Trophoblast cell (in vitro differentiated cells and primary cell): ENCODE measurements at regions not wholly inside any gene's neighbourhood (a gene's known extent, or its start where the extent isn't known, plus 50 kb on each side); places are given as distances from the start of the nearest gene placed in this dataset.

Experiments
- DNase-seq, 2 donors: peaks; one replicate each; pipeline ENCODE4 v3.0.0-alpha.2; 2016
- H2AFZ ChIP-seq: 2 replicates; pipeline ENCODE4 v1.6.1; 2013; ENCODE audit warnings: low read length, moderate library complexity, mild to moderate bottlenecking; ENCODE audit not compliant: insufficient read depth, poor library complexity
- H2AK5ac ChIP-seq: 2 replicates; pipeline ENCODE4 v1.6.1; 2013; ENCODE audit warnings: mild to moderate bottlenecking, low read length
- H2BK120ac ChIP-seq: 2 replicates; pipeline ENCODE4 v1.6.1; 2013; ENCODE audit warnings: low read length, mild to moderate bottlenecking, moderate library complexity; ENCODE audit not compliant: insufficient read depth, poor library complexity
- H2BK12ac ChIP-seq: 2 replicates; pipeline ENCODE4 v1.6.1; 2013; ENCODE audit warnings: mild to moderate bottlenecking, low read length, moderate library complexity
- H2BK5ac ChIP-seq: 2 replicates; pipeline ENCODE4 v1.6.1; 2013; ENCODE audit warnings: low read length, low read depth, moderate library complexity, mild to moderate bottlenecking; ENCODE audit not compliant: poor library complexity
- H3K14ac ChIP-seq: 2 replicates; pipeline ENCODE4 v1.6.1; 2013; ENCODE audit warnings: mild to moderate bottlenecking, low read length
- H3K18ac ChIP-seq: 2 replicates; pipeline ENCODE4 v1.6.1; 2013; ENCODE audit warnings: mild to moderate bottlenecking, low read length
- H3K23ac ChIP-seq: 2 replicates; pipeline ENCODE4 v1.6.1; 2013; ENCODE audit warnings: low read length
- H3K27ac ChIP-seq: 2 replicates; pipeline ENCODE4 v1.5.1; 2013; ENCODE audit warnings: low read depth, mild to moderate bottlenecking, inconsistent platforms, low read length, moderate library complexity
- H3K27me3 ChIP-seq: 2 replicates; pipeline ENCODE4 v1.6.1; 2013; ENCODE audit warnings: inconsistent platforms, mild to moderate bottlenecking, low read length, moderate library complexity; ENCODE audit not compliant: insufficient read depth
- H3K36me3 ChIP-seq, 2 experiments: 1 replicate in 1 of 2; 2 replicates in 1 of 2; pipeline ENCODE4 v1.6.1; 2013; ENCODE audit warnings: low read length in 2 of 2, mild to moderate bottlenecking in 2 of 2, moderate library complexity in 1 of 2; ENCODE audit not compliant: insufficient read depth in 2 of 2, control insufficient read depth in 1 of 2
- H3K4ac ChIP-seq: 2 replicates; pipeline ENCODE4 v1.6.1; 2013; ENCODE audit warnings: low read depth, mild to moderate bottlenecking, low read length, moderate library complexity
- H3K4me1 ChIP-seq, 2 experiments: 1 replicate in 1 of 2; 2 replicates in 1 of 2; pipeline ENCODE4 v1.6.1; 2013; ENCODE audit warnings: low read length in 2 of 2, mild to moderate bottlenecking in 2 of 2, moderate library complexity in 1 of 2; ENCODE audit not compliant: insufficient read depth in 2 of 2, control insufficient read depth in 1 of 2
- H3K4me2 ChIP-seq: 2 replicates; pipeline ENCODE4 v1.6.1; 2013; ENCODE audit warnings: inconsistent platforms, mild to moderate bottlenecking, low read length, moderate library complexity
- H3K4me3 ChIP-seq: 2 replicates; pipeline ENCODE4 v1.5.1; 2013; ENCODE audit warnings: mild to moderate bottlenecking, low read depth, low read length, inconsistent platforms
- H3K79me1 ChIP-seq: one replicate; pipeline ENCODE4 v1.6.1; 2013; ENCODE audit warnings: low read length
- H3K79me2 ChIP-seq: 2 replicates; pipeline ENCODE4 v1.6.1; 2013; ENCODE audit warnings: low read length, mild to moderate bottlenecking; ENCODE audit not compliant: control insufficient read depth, insufficient read depth, poor library complexity
- H3K9ac ChIP-seq: 2 replicates; pipeline ENCODE4 v1.6.1; 2013; ENCODE audit warnings: mild to moderate bottlenecking, low read length
- H3K9me3 ChIP-seq: 2 replicates; pipeline ENCODE4 v1.6.1; 2013; ENCODE audit warnings: low read depth, mild to moderate bottlenecking, control low read depth, inconsistent platforms, low read length; ENCODE audit not compliant: insufficient read depth
- H4K12ac ChIP-seq: 2 replicates; pipeline ENCODE4 v1.6.1; 2013; ENCODE audit warnings: low read depth, mild to moderate bottlenecking, low read length, moderate library complexity
- H4K8ac ChIP-seq: 2 replicates; pipeline ENCODE4 v1.6.1; 2013; ENCODE audit warnings: low read depth, mild to moderate bottlenecking, low read length, moderate library complexity
- H4K91ac ChIP-seq: one replicate; pipeline ENCODE4 v1.6.1; 2013; ENCODE audit warnings: low read depth, mild to moderate bottlenecking, low read length, moderate library complexity
- WGBS: extraction: QIAGEN DNeasy Blood & Tissue Kit; methylation state at CpG from one replicate; pipeline ENCODE4 v1.1.7; 2013; ENCODE audit warnings: missing lambda C conversion rate; ENCODE audit not compliant: insufficient read length, insufficient coverage; ENCODE audit errors: extremely low coverage; 5-methylcytosine and 5-hydroxymethylcytosine counted together

DNA sequence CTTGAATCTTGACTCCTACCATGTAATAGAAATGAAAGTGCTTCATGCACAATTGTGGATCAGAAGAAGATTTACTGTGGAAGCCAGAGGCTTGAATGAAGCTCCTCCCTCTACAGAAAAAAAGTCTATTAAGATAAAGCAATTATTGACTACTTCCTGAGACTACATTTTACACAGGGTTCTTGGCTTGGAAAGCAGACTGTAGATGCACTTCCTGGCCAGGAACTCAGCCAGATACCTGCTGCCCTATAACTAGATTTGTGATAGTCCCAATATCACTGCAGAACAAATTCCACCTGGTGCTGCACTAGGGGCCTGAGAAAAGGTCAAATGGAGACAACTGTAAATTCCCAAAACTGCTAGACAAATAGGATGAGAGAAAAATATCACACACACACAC is 96.8 kb upstream of the GUCA2B start:
- H3K14ac ChIP-seq, result no peak overlapping the region
- no peak overlapping the region for H4K91ac ChIP-seq

GRCh38 chr1:42055061-42055460 is 98.1 kb upstream of the GUCA2B start:
- Histone ChIP-seq H2BK5ac (no peak overlapping the region), H3K9ac (no peak overlapping the region), H3K79me1 (no peaks in the 10 kb centered on the region), H3K4ac (no peak overlapping the region), H4K91ac (no peak overlapping the region), H4K8ac (no peak overlapping the region), H3K27ac (no peak overlapping the region), H3K18ac (no peak overlapping the region), H3K79me2 (no peaks in the 10 kb centered on the region), H3K4me3 (no peak overlapping the region), H3K9me3 (no peaks in the 10 kb centered on the region), H4K12ac (no peak overlapping the region), H3K23ac (no peak overlapping the region), H3K27me3 (no peaks in the 10 kb centered on the region), H3K4me1 (no peaks in the 10 kb centered on the region), H3K36me3 (no peaks in the 10 kb centered on the region), H3K14ac (no peak overlapping the region), H2AK5ac (no peak overlapping the region), H3K4me2 (no peak overlapping the region), H2AFZ (no peak overlapping the region), H2BK120ac (no peak overlapping the region), H2BK12ac (no peak overlapping the region)
- WGBS, result no CpG with 5 or more reads among the region's 1 CpG
- DNase-seq, result no peak

More for the DNA sequence above, 96.8 kb upstream of the GUCA2B start:
- Histone ChIP-seq H3K4ac (no peak overlapping the region), H3K9me3 (no peaks in the 10 kb centered on the region), H3K79me2 (no peaks in the 10 kb centered on the region), H4K8ac (no peak overlapping the region), H2BK12ac (no peak overlapping the region), H2BK120ac (no peak overlapping the region), H3K9ac (no peak overlapping the region), H3K27me3 (no peaks in the 10 kb centered on the region), H3K18ac (no peak overlapping the region), H2AFZ (no peak overlapping the region), H3K27ac (no peak overlapping the region), H3K36me3 (no peaks in the 10 kb centered on the region), H2AK5ac (no peak overlapping the region), H2BK5ac (no peak overlapping the region), H4K12ac (no peak overlapping the region), H3K79me1 (no peaks in the 10 kb centered on the region), H3K4me3 (no peak overlapping the region), H3K4me1 (no peaks in the 10 kb centered on the region), H3K4me2 (no peak overlapping the region), H3K23ac (no peak overlapping the region)
- DNase-seq, result no peak

- Histone ChIP-seq H2BK5ac (no peak overlapping the region), H2BK12ac (no peak overlapping the region), H3K4me2 (no peak overlapping the region), H4K91ac (no peak overlapping the region), H2AFZ (no peak overlapping the region), H2AK5ac (no peak overlapping the region), H3K79me2 (no peaks in the 10 kb centered on the region), H3K4me1 (no peaks in the 10 kb centered on the region), H4K8ac (no peak overlapping the region), H3K27me3 (no peaks in the 10 kb centered on the region), H3K23ac (no peak overlapping the region), H3K18ac (no peak overlapping the region), H3K27ac (no peak overlapping the region), H3K9me3 (no peaks in the 10 kb centered on the region), H3K9ac (no peak overlapping the region), H3K4me3 (no peak overlapping the region), H3K79me1 (no peaks in the 10 kb centered on the region), H4K12ac (no peak overlapping the region), H3K14ac (no peak overlapping the region), H3K4ac (no peak overlapping the region), H3K36me3 (no peaks in the 10 kb centered on the region), H2BK120ac (no peak overlapping the region)
- no peak for DNase-seq
- no CpG with 5 or more reads among the region's 5 CpGs for WGBS
Measured at GRCh38 chr1:42052072-42052699, 101.0 kb upstream of the GUCA2B start.

- no peak overlapping the region for H2AK5ac ChIP-seq
- no CpG with 5 or more reads among the region's 1 CpG for whole genome bisulfite sequencing
- no peaks in the 10 kb centered on the region for H3K79me2 ChIP-seq
Measured at GRCh38 chr1:42047508-42047880, 105.7 kb upstream of the GUCA2B start.

More at GRCh38 chr1:42047508-42047880, 105.7 kb upstream of the GUCA2B start:
- Histone ChIP-seq H3K36me3 (no peaks in the 10 kb centered on the region), H3K14ac (no peak overlapping the region), H3K4me3 (no peak overlapping the region), H2BK12ac (no peak overlapping the region), H4K8ac (no peak overlapping the region), H3K9ac (no peak overlapping the region), H2BK5ac (no peak overlapping the region), H3K9me3 (no peaks in the 10 kb centered on the region), H3K4ac (no peak overlapping the region), H4K12ac (no peak overlapping the region), H4K91ac (no peak overlapping the region), H3K18ac (no peak overlapping the region), H3K27ac (no peak overlapping the region), H2BK120ac (no peak overlapping the region), H3K23ac (no peak overlapping the region), H2AFZ (no peak overlapping the region), H3K4me1 (no peaks in the 10 kb centered on the region), H3K27me3 (no peaks in the 10 kb centered on the region), H3K4me2 (no peak overlapping the region), H3K79me1 (no peaks in the 10 kb centered on the region)
- no peak for DNase-seq
